ENCODE measurements at regions not wholly inside any gene's neighbourhood (a gene's known extent, or its start where the extent isn't known, plus 50 kb on each side); places are given as distances from the start of the nearest gene placed in this dataset.

- no peak overlapping the region for H3K27ac ChIP-seq
- no peak for TF ChIP-seq ZFX (IDR thresholded peaks at IDR 0.05)
- no peak for TF ChIP-seq CTCF (conservative IDR thresholded peaks at IDR 0.05)
Measured at GRCh38 chr13:108483981-108484380, 145.4 kb upstream of the MYO16 start.

- no peak overlapping the region for H3K27ac ChIP-seq
- TF ChIP-seq CTCF (conservative IDR thresholded peaks at IDR 0.05) = no peak
- no peak for TF ChIP-seq ZFX (IDR thresholded peaks at IDR 0.05)
Measured at GRCh38 chr13:108486096-108486495, 143.3 kb upstream of the MYO16 start.

GRCh38 chr13:108494991-108495645 is 134.3 kb upstream of the MYO16 start:
- no peak overlapping the region for H3K27ac ChIP-seq
- TF ChIP-seq ZFX (IDR thresholded peaks at IDR 0.05) = no peak
- no peak for TF ChIP-seq CTCF (conservative IDR thresholded peaks at IDR 0.05)

GRCh38 chr13:108495646-108496361 is 133.6 kb upstream of the MYO16 start:
- H3K27ac ChIP-seq = no peak overlapping the region
- TF ChIP-seq CTCF (conservative IDR thresholded peaks at IDR 0.05) (no peak), ZFX (IDR thresholded peaks at IDR 0.05) (no peak)

GRCh38 chr13:108496362-108497210 is 132.8 kb upstream of the MYO16 start:
- no peak overlapping the region for H3K27ac ChIP-seq
- TF ChIP-seq CTCF (conservative IDR thresholded peaks at IDR 0.05) = no peak
- TF ChIP-seq ZFX (IDR thresholded peaks at IDR 0.05) = no peak

- TF ChIP-seq ZFX (IDR thresholded peaks at IDR 0.05) (no peak), CTCF (conservative IDR thresholded peaks at IDR 0.05) (no peak)
- no peak overlapping the region for H3K27ac ChIP-seq
Measured at GRCh38 chr13:108500711-108501110, 128.7 kb upstream of the MYO16 start.

- H3K27ac ChIP-seq = no peak overlapping the region
- peak; percentile 46 for TF ChIP-seq CTCF (conservative IDR thresholded peaks at IDR 0.05)
- TF ChIP-seq ZFX (IDR thresholded peaks at IDR 0.05) = no peak
Measured at GRCh38 chr13:108508263-108508662, 121.1 kb upstream of the MYO16 start.
